SK-N-SH treated with all-trans-retinoic acid at 6 μM for 48 hours (cell line): ENCODE measurements at regions not wholly inside any gene's neighbourhood (a gene's known extent, or its start where the extent isn't known, plus 50 kb on each side); places are given as distances from the start of the nearest gene placed in this dataset.

Experiments
- BACH2 ChIP-seq: fragments of 250-450 bp; sonication (Bioruptor Pico); IDR thresholded peaks from 2 replicates; pipeline ENCODE4 v1.9.0; 2021; ENCODE audit warnings: mild to moderate bottlenecking, borderline replicate concordance
- ESRRG ChIP-seq: fragments of 250-450 bp; sonication (Bioruptor Pico); IDR thresholded peaks from 2 replicates; pipeline ENCODE4 v1.6.1; 2021; ENCODE audit warnings: mild to moderate bottlenecking
- ISL1 ChIP-seq: fragments of 250-450 bp; sonication (Bioruptor Pico); IDR thresholded peaks from 2 replicates; pipeline ENCODE4 v2.1.2; 2022; ENCODE audit warnings: mild to moderate bottlenecking, moderate library complexity
- OSR1 ChIP-seq: fragments of 250-450 bp; sonication (Bioruptor Pico); IDR thresholded peaks from 2 replicates; pipeline ENCODE4 v1.8.0; 2022; ENCODE audit warnings: moderate library complexity, mild to moderate bottlenecking, inconsistent platforms
- PPARA ChIP-seq: fragments of 250-450 bp; sonication (Bioruptor Pico); IDR thresholded peaks from 2 replicates; pipeline ENCODE4 v1.5.0; 2020; ENCODE audit warnings: mild to moderate bottlenecking, borderline replicate concordance
- RARB ChIP-seq: fragments of 250-450 bp; sonication (Bioruptor Pico); IDR thresholded peaks from 2 replicates; pipeline ENCODE4 v1.8.0; 2021; ENCODE audit warnings: mild to moderate bottlenecking, moderate library complexity
- TCF4 ChIP-seq: fragments of 250-450 bp; sonication (Bioruptor Pico); IDR thresholded peaks from 2 replicates; pipeline ENCODE4 v1.8.0; 2021; ENCODE audit warnings: mild to moderate bottlenecking, moderate library complexity, borderline replicate concordance
- ZC3H10 ChIP-seq: fragments of 250-450 bp; sonication (Bioruptor Pico); IDR thresholded peaks from 2 replicates; pipeline ENCODE4 v1.5.1; 2021; ENCODE audit warnings: mild to moderate bottlenecking, moderate library complexity
- ZNF70 ChIP-seq: fragments of 450-650 bp; formaldehyde crosslinking; IDR thresholded peaks from 2 replicates; pipeline ENCODE4 v1.5.0; 2020; ENCODE audit warnings: mild to moderate bottlenecking, moderate library complexity
- TF ChIP-seq, protein P1 (sequence below): fragments of 250-450 bp; sonication (Bioruptor Pico); IDR thresholded peaks from 2 replicates; pipeline ENCODE4 v1.8.0; 2020; ENCODE audit warnings: mild to moderate bottlenecking, moderate library complexity, borderline replicate concordance
- TF ChIP-seq, protein P2 (sequence below): fragments of 250-450 bp; sonication (Bioruptor Pico); IDR thresholded peaks from 2 replicates; pipeline ENCODE4 v1.5.1; 2021; ENCODE audit warnings: mild to moderate bottlenecking, moderate library complexity

DNA sequence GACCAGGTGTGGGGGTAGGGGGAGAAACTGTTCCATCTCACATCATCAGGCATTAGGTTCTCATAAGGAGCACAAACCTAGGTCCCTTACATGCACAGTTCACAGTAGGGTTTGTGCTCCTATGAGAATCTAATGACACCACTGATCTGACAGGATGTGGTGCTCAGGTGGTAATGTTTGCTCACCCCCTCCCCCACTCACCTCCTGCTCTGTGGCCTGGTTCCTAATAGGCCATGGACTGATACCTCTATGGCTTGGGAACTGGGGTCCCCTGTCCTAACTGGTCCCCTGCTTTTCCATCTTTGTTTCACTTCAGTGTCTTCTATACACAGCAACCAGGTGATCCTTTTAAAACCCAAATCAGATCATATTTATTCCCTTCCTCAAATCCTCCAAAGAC is 267.8 kb downstream of the TNS1 start:
- TF ChIP-seq OSR1 (CRISPR knock-in tag) = no peak
- TF ChIP-seq ZNF70 (CRISPR knock-in tag) = no peak
- no peak for TF ChIP-seq BACH2 (CRISPR knock-in tag)
- no peak for TF ChIP-seq PPARA (CRISPR knock-in tag)
- no peak for TF ChIP-seq TCF4 (CRISPR knock-in tag)
- no peak for TF ChIP-seq RARB
- TF ChIP-seq, protein P1, sequence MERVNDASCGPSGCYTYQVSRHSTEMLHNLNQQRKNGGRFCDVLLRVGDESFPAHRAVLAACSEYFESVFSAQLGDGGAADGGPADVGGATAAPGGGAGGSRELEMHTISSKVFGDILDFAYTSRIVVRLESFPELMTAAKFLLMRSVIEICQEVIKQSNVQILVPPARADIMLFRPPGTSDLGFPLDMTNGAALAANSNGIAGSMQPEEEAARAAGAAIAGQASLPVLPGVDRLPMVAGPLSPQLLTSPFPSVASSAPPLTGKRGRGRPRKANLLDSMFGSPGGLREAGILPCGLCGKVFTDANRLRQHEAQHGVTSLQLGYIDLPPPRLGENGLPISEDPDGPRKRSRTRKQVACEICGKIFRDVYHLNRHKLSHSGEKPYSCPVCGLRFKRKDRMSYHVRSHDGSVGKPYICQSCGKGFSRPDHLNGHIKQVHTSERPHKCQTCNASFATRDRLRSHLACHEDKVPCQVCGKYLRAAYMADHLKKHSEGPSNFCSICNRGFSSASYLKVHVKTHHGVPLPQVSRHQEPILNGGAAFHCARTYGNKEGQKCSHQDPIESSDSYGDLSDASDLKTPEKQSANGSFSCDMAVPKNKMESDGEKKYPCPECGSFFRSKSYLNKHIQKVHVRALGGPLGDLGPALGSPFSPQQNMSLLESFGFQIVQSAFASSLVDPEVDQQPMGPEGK (CRISPR knock-in tag) = no peak
- TF ChIP-seq ISL1 (CRISPR knock-in tag) = no peak
- no peak for TF ChIP-seq ZC3H10 (CRISPR knock-in tag)
- TF ChIP-seq, protein P2, sequence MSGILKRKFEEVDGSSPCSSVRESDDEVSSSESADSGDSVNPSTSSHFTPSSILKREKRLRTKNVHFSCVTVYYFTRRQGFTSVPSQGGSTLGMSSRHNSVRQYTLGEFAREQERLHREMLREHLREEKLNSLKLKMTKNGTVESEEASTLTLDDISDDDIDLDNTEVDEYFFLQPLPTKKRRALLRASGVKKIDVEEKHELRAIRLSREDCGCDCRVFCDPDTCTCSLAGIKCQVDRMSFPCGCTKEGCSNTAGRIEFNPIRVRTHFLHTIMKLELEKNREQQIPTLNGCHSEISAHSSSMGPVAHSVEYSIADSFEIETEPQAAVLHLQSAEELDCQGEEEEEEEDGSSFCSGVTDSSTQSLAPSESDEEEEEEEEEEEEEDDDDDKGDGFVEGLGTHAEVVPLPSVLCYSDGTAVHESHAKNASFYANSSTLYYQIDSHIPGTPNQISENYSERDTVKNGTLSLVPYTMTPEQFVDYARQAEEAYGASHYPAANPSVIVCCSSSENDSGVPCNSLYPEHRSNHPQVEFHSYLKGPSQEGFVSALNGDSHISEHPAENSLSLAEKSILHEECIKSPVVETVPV = no peak
- TF ChIP-seq ESRRG = no peak
